ENCODE measurements at regions not wholly inside any gene's neighbourhood (a gene's known extent, or its start where the extent isn't known, plus 50 kb on each side); places are given as distances from the start of the nearest gene placed in this dataset.

DNA sequence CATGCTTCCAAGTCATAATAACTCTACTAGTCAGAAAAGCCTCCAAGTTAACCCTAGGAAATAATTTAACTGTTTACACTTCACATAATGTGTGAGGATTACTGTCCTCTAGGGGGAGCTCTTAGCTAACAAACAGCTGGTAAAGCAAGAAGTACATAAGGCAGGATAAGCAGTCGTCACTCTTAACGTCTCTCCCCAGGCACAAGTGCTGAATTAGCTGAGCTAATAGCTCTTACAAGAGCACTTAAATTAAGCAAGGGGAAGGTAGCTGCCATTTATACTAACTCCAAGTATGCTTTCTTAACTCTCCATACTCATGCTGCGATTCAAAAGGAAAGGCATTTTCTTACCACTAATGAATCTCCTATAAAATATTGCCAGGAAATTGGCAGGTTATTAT is 79.3 kb upstream of the TSPAN11 start:
- no peak overlapping the region for H3K27ac ChIP-seq (ENCODE audit: low read depth, low read length)
- CTCF ChIA-PET: interaction anchor here (0.8 to 7.7 kb wide), 19 partner anchors 9 to 1537 kb away, joined by 3 to 185 read pairs (median 4); no protein-coding TSS in a partner anchor
- peak; percentile 8 for DNase-seq (ENCODE audit: low read depth, low spot score)
- no peaks in the 10 kb centered on the region for H3K9me3 ChIP-seq (ENCODE audit: control insufficient read depth, insufficient read depth, low read length)
- peaks cover 3% of the 10 kb centered on the region for H3K27me3 ChIP-seq (ENCODE audit: control insufficient read depth, insufficient read depth, low read length)
- TF ChIP-seq CTCF (IDR thresholded peaks at IDR 0.05; ENCODE audit: low read depth, low read length): peak; percentile 71
- POLR2A ChIA-PET: no interaction called here
- H3K4me3 ChIP-seq (ENCODE audit: low read depth, low read length): no peak overlapping the region

- peaks cover 6% of the 10 kb centered on the region for H3K27me3 ChIP-seq (ENCODE audit: control insufficient read depth, insufficient read depth, low read length)
- TF ChIP-seq CTCF (IDR thresholded peaks at IDR 0.05; ENCODE audit: low read depth, low read length): no peak
- CTCF ChIA-PET: interaction anchor here (1.0 to 7.7 kb wide), 13 partner anchors 9 to 1536 kb away, joined by 3 to 185 read pairs (median 4); no protein-coding TSS in a partner anchor
These were observed 79.8 kb upstream of the TSPAN11 start for GRCh38 chr12:30846776-30847175.

GRCh38 chr12:30845676-30846075 is 80.9 kb upstream of the TSPAN11 start:
- ChIA-PET POLR2A (no interaction called here), CTCF (interaction anchor here (1.4 to 7.7 kb wide), 5 partner anchors 92 to 1537 kb away, joined by 3 to 185 read pairs (median 63); no protein-coding TSS in a partner anchor)
- Histone ChIP-seq H3K27me3 (ENCODE audit: control insufficient read depth, insufficient read depth, low read length) (peaks cover 6% of the 10 kb centered on the region), H3K9me3 (ENCODE audit: control insufficient read depth, insufficient read depth, low read length) (no peaks in the 10 kb centered on the region), H3K27ac (ENCODE audit: low read depth, low read length) (no peak overlapping the region), H3K4me3 (ENCODE audit: low read depth, low read length) (no peak overlapping the region)
- TF ChIP-seq CTCF (IDR thresholded peaks at IDR 0.05; ENCODE audit: low read depth, low read length): no peak
- no peak for DNase-seq (ENCODE audit: low read depth, low spot score)

More at GRCh38 chr12:30846776-30847175, 79.8 kb upstream of the TSPAN11 start:
- POLR2A ChIA-PET: no interaction called here
- Histone ChIP-seq H3K27ac (ENCODE audit: low read depth, low read length) (no peak overlapping the region), H3K4me3 (ENCODE audit: low read depth, low read length) (no peak overlapping the region), H3K9me3 (ENCODE audit: control insufficient read depth, insufficient read depth, low read length) (no peaks in the 10 kb centered on the region)
- no peak for DNase-seq (ENCODE audit: low read depth, low spot score)

GRCh38 chr12:30843211-30843610 is 83.3 kb upstream of the TSPAN11 start:
- no peak for DNase-seq (ENCODE audit: low read depth, low spot score)
- ChIA-PET POLR2A (no interaction called here), CTCF (interaction anchor here (0.6 to 3.4 kb wide), 8 partner anchors 8 to 1770 kb away, joined by 3 to 12 read pairs (median 4); no protein-coding TSS in a partner anchor)
- Histone ChIP-seq H3K27ac (ENCODE audit: low read depth, low read length) (no peak overlapping the region), H3K9me3 (ENCODE audit: control insufficient read depth, insufficient read depth, low read length) (no peaks in the 10 kb centered on the region; the same call in 1 of the 2 replicates), H3K4me3 (ENCODE audit: low read depth, low read length) (no peak overlapping the region), H3K27me3 (ENCODE audit: control insufficient read depth, insufficient read depth, low read length) (peaks cover 10% of the 10 kb centered on the region)
- no peak for TF ChIP-seq CTCF (IDR thresholded peaks at IDR 0.05; ENCODE audit: low read depth, low read length)

DNA sequence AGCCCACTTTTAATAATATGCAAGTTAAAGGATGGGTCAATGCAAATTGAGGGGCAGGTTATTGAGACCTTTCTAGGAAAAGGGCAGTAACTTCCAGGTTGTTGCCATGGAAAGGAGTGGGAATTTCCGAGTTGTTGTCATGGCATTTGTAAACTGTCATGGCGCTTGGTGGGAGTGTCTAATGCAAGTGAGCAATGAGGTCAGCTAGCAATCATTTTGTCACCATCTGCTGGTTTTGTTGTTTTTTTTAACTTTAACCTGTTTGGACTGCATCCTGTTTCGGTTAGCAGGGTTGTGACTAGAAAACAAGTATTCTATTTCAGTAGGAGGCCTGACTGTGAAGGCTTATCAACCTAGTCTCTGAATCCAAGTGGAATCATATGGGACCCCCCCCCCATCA is 85.8 kb upstream of the TSPAN11 start:
- TF ChIP-seq CTCF (IDR thresholded peaks at IDR 0.05; ENCODE audit: low read depth, low read length): no peak
- POLR2A ChIA-PET: no interaction called here
- no peak overlapping the region for H3K4me3 ChIP-seq (ENCODE audit: low read depth, low read length)
- no peaks in the 10 kb centered on the region; the same call in 1 of the 2 replicates for H3K9me3 ChIP-seq (ENCODE audit: control insufficient read depth, insufficient read depth, low read length)
- CTCF ChIA-PET: no interaction called here
- H3K27me3 ChIP-seq (ENCODE audit: control insufficient read depth, insufficient read depth, low read length): peaks cover 10% of the 10 kb centered on the region
- H3K27ac ChIP-seq (ENCODE audit: low read depth, low read length): no peak overlapping the region
- DNase-seq (ENCODE audit: low read depth, low spot score): no peak

Data from AG04450 (cell line).